ENCODE measurements at regions not wholly inside any gene's neighbourhood (a gene's known extent, or its start where the extent isn't known, plus 50 kb on each side); places are given as distances from the start of the nearest gene placed in this dataset.
A peak's percentile ranks its signal among the peaks of the same experiment; 100 is the strongest.
"Not testable (repeated sequence)": the region's sequence is repeated elsewhere in the genome, so short reads cannot be mapped to it uniquely, and the experiment has no call there.

DNA sequence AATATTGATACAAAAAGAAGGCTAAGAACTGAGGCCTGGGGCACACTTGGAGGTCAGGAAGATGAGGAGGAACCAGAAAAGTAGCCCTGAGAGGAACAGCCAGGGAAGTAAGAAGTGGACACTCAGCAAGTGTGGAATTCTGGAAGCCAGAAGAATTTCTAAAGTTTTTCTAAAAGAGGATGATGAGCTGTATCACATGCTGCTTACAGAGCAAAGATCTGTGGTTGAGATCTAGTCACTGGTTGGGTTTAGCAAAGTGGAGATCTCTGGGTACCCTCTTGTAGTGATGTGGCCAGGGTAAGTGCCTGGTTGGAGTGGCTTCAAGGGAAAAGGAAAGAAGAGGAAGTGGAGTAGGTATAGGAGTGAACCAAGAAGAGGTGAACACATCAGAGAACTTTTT is 95.4 kb upstream of the DAZL start:
- DNase-seq (no peak), ATAC-seq (no peak)
- intact Hi-C loops (cut with DNase I, micrococcal nuclease) = no loop called here

DNA sequence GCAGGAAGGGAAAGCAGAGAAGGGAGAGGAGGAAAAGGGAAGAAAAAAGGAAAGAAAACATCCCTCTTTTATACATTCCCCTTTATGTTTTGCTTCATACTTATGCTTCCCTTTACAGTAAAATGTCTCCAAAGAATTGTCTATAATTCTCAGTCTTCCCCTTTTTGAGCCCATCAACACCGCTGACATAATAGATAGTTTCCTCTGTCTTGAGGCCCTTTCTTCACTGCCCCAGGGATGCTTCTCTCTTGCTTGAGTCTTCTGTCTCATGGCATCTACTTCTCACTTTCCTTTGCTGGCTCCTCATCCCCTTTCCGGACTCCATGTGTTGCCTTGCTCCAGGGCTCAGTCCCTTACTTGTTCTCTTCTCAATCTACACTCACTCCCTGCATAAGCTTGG is 99.7 kb upstream of the DAZL start:
- DNase-seq = no peak
- intact Hi-C loops (cut with DNase I, micrococcal nuclease) = no loop called here
- ATAC-seq = no peak

DNA sequence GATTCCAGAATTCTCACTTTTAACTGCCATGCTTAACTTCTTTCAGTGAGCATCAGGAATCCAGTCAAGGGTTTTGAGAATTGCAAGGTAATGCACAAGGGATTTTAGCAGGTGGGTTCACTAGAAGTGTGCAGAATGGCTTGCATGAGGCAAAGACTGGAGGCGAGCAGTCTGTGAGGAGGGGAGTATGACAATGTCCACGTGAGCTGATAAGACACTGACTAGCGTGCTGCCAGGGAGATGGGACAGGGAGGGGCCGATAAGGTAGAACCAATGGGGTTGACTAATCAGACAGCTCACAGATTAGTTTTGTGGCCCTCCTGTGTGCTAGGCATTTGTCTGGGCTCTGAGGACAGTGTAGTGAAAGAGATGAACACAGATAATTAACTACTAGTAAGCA is 102.0 kb upstream of the DAZL start:
- intact Hi-C loops (cut with DNase I, micrococcal nuclease) = no loop called here
- ATAC-seq (no peak), DNase-seq (no peak)

DNA sequence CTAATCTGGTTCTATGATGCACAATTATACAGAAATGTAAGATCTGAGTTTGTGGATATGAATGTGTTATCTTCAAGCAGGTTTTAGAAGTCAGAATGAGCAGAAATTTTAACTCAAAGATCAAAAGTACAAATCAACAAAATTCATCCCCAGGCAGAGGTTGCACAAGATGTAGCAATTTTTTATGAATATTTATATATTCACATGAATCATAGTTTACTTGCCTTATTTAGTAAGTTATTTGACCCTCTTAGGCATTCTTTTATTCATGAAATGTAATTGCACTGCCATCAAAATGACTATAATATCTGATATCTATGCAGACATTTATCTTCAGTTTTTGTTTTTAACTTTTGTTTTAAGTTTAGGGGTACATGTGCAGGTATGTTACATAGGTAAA is 103.1 kb upstream of the DAZL start:
- ATAC-seq (no peak), DNase-seq (no peak)
- intact Hi-C loops (cut with DNase I, micrococcal nuclease) = no loop called here

DNA sequence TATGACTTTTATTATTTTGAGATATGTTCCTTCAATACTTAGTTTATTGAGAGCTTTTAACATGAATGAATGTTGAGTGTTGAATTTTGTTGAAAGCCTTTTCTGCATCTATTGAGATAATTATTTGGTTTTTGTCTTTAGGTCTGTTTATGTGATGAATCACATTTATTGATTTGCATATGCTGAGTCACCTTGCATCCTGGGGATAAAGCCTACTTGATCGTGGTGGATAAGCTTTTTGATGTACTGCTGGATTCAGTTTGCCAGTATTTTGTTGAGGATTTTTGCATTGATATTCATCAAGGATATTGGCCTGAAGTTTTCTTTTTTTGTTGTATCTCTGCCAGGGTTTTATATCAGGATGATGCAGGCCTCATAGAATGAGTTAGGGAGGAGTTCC is 106.5 kb upstream of the DAZL start:
- DNase-seq; intact Hi-C loops (cut with DNase I, micrococcal nuclease); ATAC-seq: not testable (repeated sequence)

DNA sequence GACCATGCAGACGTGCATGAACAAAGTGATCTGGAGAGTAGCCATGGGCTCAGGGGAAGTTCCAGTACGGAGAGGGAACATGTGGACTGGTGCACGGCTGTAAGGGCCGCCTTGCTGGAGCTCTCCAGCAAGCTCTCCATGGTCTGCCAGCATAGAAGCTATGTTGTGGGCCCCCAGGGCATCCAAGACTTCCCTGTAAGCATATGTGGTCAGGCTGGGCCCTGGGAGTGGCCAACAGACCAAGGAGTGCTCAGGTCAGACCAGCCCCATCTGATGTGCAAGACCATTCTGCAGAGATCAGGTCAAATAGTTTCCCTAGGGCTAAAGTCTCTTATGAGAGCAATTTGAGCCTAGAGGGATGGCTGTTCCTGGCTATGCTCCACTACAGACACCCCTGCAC is 110.1 kb upstream of the DAZL start:
- ATAC-seq = no peak
- intact Hi-C loops (cut with DNase I, micrococcal nuclease) = no loop called here
- no peak for DNase-seq

DNA sequence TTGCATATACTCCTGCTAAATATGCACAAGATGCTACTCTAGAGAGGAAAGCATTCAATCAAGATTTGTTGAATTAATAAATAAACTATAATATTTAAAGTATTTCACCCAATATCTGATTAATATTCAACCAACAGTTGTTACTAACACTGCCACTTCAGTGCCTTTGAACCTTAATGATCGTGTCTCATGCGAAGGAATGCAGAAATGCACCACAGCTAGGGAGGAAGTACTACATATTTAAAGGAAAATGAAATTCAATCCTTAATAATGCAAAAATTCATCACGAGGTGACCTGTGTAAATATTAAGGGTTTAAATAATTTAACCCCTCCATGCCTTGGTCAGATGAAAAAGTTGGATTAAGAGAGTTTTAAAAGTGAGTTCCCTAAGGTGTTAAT is 114.2 kb upstream of the DAZL start:
- ATAC-seq = no peak
- intact Hi-C loops (cut with DNase I, micrococcal nuclease) = no loop called here
- no peak for DNase-seq

DNA sequence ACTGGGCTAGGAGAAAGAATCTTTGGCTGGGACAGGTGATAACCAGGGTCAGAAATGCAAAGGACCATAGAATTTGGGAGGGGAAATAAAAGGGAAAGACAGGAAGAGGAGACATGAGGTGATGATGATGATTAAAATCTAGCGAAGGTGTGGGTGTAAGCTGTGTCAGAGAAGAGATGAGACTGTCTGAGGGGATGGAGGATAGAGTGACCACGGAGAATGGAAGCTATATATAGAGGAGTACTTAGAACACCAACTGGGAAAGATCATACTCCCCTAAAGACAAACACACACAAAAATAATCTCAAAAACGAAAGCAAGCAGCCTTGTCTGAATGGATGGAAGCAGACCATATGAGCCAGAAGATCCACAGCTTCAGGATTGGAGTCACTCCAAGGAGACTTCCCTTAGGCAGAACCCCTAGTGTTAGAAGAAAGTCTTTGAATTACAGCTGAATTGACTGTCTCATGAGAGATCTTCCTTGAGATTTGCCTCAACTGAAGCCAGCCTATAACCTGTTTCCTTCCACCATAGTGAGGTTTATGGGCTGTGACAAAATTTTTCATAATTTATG is 115.2 kb upstream of the DAZL start:
- ATAC-seq (no peak), DNase-seq (no peak)
- intact Hi-C loops (cut with DNase I, micrococcal nuclease) = no loop called here

DNA sequence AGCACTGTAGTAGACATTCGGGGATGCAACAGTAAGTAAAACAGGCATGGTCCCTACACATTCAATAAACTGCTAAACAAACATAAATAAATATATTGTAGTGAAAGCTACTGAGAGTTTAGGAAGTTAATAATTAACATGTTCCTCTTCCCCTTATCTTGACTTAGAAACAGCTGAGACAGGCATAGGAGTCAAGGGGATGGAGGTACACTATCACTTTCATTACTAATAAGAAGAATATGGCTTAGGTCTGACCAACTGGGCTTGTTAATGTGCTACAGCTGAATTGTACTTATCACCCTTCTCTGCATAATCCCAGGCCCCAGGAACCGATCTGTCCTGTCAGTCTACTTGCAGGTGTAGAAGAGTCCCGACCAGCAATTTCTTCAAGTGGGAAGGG is 116.3 kb upstream of the DAZL start:
- intact Hi-C loops (cut with DNase I, micrococcal nuclease) = no loop called here
- ATAC-seq (no peak), DNase-seq (no peak)

DNA sequence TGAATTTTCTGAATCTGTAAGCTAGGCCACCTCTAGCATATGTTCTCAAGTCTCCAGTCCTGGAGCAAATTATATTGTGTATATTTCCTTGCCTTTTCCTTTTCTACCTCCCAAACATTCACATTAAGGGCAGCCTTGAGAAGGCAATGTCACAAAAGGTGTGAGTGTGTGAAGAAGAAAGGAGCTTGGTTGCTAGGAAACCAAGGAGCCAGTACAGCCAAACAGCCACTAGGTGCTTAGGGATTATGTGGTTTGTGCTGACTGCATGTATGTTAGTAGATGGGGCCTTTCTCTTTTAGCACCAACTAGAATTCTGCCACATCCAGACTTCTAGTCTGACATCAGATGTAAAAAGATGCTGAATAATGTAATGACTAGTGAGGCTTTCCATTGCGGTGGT is 118.8 kb upstream of the DAZL start:
- no peak for ATAC-seq
- intact Hi-C loops (cut with DNase I, micrococcal nuclease) = no loop called here
- DNase-seq = no peak

DNA sequence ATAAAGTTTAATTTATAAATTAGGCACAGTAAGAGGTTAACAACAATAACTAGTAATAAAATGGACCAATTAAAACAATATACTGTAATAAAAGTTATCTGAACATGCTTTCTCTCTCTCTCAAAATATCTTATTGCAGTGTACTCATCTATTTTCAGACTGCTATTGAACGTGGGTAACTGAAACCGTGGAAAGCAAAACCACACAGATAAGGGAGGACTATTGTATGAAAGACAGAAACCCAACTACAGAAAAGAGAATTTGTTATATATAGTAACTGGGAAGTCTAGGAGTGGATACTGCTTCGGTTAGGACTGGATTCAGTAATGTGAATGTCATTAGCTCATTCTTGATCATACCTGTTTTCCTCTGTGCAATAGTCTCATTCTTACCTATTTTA is 119.3 kb upstream of the DAZL start:
- ATAC-seq (no peak), DNase-seq (no peak)
- intact Hi-C loops (cut with DNase I, micrococcal nuclease) = no loop called here

DNA sequence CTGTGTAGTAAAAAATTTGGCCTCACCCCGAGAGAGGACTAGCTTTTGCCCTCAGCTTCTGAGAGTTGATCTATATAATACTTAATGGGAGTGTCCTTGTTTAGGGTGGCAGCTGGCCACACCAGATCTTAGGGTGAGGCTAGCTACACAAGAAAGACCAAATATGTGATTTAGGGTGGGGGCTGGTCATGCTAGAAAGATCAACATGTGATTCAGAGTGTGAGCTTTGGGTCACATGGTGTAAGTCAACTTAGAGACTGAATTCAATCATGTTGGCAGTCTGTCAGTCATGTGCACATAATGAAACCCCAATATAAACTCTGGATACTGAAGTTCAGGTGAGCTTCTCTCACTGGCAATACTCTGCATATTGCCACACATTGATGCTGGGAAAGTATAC is 120.7 kb upstream of the DAZL start:
- ATAC-seq = peak; percentile 49
- intact Hi-C loops (cut with DNase I, micrococcal nuclease) = no loop called here
- no peak for DNase-seq

DNA sequence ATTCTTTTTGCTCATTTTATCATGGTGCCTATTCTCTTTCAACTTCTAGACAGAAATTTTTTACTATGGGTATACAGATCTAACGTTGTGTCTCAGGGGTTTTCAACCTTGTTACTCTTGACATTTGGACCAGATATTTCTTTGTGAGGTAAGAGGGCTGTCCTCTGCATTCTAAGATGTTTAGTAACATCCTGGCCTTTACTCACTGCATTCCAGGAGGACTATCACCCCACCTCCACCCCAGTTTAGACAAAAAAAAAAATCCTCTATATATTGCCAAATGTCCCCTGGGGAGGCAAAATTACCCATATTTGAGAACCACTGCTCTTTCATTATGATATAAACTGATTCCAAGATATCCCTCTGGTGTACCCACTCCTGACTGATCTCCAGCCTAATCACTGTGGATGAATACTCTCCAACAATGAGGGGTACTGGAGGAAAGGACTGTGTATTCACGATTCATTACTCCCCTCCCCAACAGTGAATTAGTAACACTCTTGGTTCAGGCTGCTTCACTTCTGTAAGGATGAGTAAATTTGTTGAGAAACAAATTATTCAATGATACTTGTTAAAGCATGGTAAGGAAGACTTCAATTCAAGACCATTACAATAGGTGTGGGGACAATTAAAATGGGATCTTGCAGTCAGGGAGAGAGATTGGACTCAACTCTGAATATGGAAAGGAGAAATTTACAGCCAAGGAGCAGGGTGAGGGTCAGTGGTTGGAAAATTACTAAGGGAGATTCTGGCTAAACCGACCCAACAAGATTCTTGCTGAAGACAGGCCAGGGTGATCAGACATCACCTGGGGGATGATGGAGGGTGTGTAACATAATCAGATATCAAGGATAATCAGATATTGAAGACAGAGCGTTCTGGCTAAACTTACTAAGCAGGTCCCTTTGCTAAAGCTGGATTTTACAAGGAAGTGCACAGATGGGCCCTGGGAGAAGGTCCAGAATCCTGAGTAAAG is 123.8 kb upstream of the DAZL start:
- no peak for ATAC-seq
- intact Hi-C loops (cut with DNase I, micrococcal nuclease) = no loop called here
- DNase-seq = no peak

DNA sequence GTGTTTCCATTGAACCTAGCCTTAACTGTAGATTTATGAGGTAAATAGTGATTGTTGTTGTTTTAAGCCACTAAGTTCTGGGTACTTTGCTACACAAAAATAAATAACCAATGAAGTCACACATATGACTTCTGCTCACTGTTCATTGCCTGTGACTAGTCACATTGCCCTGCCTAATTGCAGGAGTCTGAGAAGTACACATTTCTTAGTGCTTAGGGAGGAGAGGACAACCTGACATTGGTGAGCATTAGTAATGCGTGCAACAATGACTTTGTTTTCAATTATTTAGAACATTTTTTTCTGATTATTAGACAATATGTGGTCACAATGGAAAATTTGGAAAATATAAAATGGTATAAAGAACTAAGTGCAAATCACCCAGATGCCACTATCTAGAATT is 133.2 kb upstream of the DAZL start:
- no peak for ATAC-seq

DNA sequence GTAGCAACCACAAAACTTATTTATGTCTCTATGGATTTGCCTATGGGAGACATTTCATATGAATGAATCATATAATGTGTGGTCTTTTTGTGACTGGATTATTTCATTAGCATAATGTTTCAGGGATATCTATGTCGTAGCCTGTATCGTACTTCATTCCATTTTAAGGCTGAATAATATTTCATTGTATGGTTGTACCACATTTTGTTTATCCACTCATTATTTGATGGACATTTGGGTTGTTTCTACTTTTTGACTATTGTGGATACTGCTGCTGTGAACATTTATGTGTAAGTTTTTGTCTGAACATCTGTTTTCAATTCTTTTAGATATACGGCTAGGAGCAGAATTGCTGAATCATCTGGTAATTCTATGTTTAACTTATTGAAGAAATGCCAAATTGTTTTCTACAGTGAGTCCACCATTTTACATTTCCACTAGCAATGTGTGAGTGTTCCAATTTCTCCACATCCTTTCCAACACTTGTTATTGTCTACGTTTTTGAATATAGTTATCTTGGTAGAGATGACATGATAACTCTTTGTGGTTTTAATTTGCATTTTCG is 134.4 kb upstream of the DAZL start:
- intact Hi-C loops (cut with DNase I, micrococcal nuclease) = no loop called here
- no peak for DNase-seq
- ATAC-seq = no peak

More for the DNA sequence above, 133.2 kb upstream of the DAZL start:
- intact Hi-C loops (cut with DNase I, micrococcal nuclease) = no loop called here
- no peak for DNase-seq

DNA sequence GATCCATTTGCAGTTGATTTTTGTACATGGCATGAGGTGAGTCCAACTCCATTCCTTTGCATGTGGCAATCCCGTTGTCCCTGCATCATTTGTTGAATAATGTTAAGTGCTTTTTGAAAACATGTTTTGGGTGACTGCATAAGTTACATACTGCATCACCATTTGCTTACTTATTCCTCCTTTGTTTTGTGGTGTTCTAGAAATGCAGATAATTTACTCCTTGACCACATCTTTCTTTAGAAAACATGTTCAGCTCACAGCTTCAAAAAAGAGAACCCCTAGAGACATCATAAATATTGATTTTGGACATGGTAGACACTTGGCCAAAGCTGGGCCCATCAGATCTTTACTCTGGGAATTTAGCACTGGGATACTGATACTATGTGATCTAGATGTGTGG is 135.3 kb upstream of the DAZL start:
- intact Hi-C loops (cut with DNase I, micrococcal nuclease) = no loop called here
- no peak for ATAC-seq

DNA sequence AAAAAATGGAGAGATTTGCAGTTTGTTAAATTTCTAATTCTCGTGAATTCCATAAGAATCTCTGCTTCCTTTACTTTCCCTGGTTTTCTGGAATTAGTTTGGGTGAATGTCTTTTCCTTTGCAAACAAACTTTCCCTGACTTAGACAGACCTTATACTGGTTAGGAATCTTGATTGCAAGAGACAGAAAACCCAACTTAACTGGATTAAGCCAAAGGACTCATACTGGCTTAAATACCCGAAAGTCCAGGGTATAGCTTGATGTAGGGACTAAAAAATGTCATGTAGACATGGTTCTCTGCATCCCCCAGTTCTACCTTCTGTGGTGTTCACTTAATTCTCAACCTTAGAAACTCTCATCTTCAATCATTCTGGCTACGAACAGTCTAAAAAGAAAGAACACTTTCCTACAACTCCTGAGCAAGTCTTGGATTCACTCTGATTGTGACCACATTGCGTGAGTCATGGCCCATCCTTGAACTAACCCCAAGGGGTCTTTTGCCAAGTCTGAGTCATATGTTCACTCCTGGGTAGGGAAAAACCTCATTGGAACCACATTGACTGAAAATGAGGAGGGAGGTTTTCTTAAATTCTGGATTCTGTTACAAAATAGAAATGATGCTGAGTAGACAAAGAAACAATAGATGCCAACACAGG is 136.0 kb upstream of the DAZL start:
- intact Hi-C loops (cut with DNase I, micrococcal nuclease) = no loop called here
- ATAC-seq (no peak), DNase-seq (no peak)

More for the DNA sequence above, 135.3 kb upstream of the DAZL start:
- no peak for DNase-seq

DNA sequence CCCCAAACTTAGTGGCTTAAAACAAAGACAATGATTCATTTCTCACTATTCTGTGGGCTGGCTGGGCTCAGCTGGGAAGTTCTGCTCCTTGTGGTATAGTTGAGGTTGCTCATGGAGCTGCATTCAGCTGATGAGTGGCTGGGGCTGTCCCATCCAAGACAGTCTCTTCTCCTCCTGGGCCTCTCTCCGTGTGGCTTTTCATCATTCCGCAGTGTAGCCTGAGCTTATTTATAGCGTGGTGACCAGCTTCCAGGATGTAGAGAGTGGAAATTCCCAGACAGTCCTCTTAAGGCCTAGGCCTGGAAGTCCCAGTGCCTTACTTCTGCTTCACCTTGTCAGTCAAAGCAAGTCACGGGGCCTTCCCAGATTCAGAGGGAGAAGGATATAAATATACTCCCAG is 136.7 kb upstream of the DAZL start:
- ATAC-seq (no peak), DNase-seq (no peak)
- intact Hi-C loops (cut with DNase I, micrococcal nuclease) = no loop called here

DNA sequence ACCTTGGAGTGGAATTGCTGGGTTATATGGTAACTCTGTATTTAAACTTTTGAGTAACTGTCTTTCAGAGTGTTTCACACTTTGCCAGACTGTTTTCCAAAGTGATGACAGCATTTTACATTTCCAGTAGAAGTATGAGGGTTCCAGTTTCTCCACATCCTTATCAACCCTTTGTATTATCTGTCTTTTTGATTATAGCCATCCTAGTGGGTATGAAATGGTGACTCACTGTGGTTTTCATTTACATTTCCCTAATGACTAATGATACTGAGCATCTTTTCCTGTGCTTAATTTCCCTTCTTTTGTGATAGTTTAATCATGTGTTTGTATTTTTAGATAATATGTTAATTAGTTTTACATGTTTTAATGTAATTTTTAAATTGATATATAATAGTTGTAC is 138.1 kb upstream of the DAZL start:
- ATAC-seq (no peak), DNase-seq (no peak)
- intact Hi-C loops (cut with DNase I, micrococcal nuclease) = no loop called here

Data from left colon (tissue), 2 donors.